ENCODE measurements at regions not wholly inside any gene's neighbourhood (a gene's known extent, or its start where the extent isn't known, plus 50 kb on each side); places are given as distances from the start of the nearest gene placed in this dataset.

- H3K36me3 ChIP-seq (ENCODE audit: control insufficient read depth, insufficient read depth, low read length) = no peaks in the 10 kb centered on the region
- H3K79me2 ChIP-seq (ENCODE audit: control insufficient read depth, insufficient read depth, low read length) = no peaks in the 10 kb centered on the region
- H3K9me1 ChIP-seq (ENCODE audit: control insufficient read depth, insufficient read depth, low read length) = no peaks in the 10 kb centered on the region
- H3K4me3 ChIP-seq = no peak overlapping the region
- CTCF ChIA-PET (ENCODE audit: low intra/inter-chr PET ratio) = interaction anchor here (1.1 kb wide), 1 partner anchor 98 kb away, joined by 3 read pairs; no protein-coding TSS in a partner anchor
- peak overlapping the region; percentile 65 to 84; a peak in 3 of 4 replicates for H3K9ac ChIP-seq (ENCODE audit: insufficient read depth in 1 of 2, low read depth in 2 of 2, low read length in 2 of 2)
- no TSS peak for BruUV-seq (replicated peaks)
- no peaks in the 10 kb centered on the region for H3K27me3 ChIP-seq (ENCODE audit: control insufficient read depth in 2 of 2, insufficient read depth in 2 of 2, low read length in 2 of 2)
- FAIRE-seq (peak; percentile 6), ATAC-seq (peak; percentile 66), DNase-seq (ENCODE audit: extremely low read depth in 1 of 4, low spot score in 3 of 4) (peak; percentile 23 to 46 (median 34))
- WGBS (ENCODE audit: insufficient coverage, low coverage, missing lambda C conversion rate) = 28% methylated on average over 4 of the region's 5 CpGs
- POLR2A ChIA-PET = interaction anchor here (0.7 to 3.9 kb wide), 4 partner anchors 92 to 241 kb away, joined by 3 to 20 read pairs (median 3); no protein-coding TSS in a partner anchor
- no peaks in the 10 kb centered on the region for H3K9me3 ChIP-seq (replicated peaks; ENCODE audit: control insufficient read depth, insufficient read depth, low read depth, low read length)
- H2AFZ ChIP-seq (ENCODE audit: low read depth, low read length) = peak overlapping the region; percentile 89
- peak overlapping the region; percentile 77 for H3K27ac ChIP-seq (ENCODE audit: extremely low read depth, low read depth, low read length)
- intact Hi-C loops (cut with micrococcal nuclease) (loop anchor here (1.0 kb wide), 1 partner anchor 18 kb away; no protein-coding TSS in a partner anchor), in situ Hi-C loops (cut with MboI) (no loop called here)
- H4K20me1 ChIP-seq (replicated peaks; ENCODE audit: control insufficient read depth, insufficient read depth, low read length) = no peaks in the 10 kb centered on the region
- peak overlapping the region; percentile 57 for H3K4me2 ChIP-seq (ENCODE audit: insufficient read depth, low read length)
- peaks cover 15 to 30% of the 10 kb centered on the region in 2 experiments for H3K4me1 ChIP-seq (replicated peaks in 1 of 2; ENCODE audit: control insufficient read depth in 2 of 2, insufficient read depth in 2 of 2, low read length in 2 of 2)
- TF ChIP-seq RCOR1 (IDR thresholded peaks at IDR 0.05; ENCODE audit: borderline replicate concordance in 1 of 2, low read depth in 2 of 2, low read length in 2 of 2) (no peak), TCF3 (CRISPR knock-in tag; IDR thresholded peaks at IDR 0.05) (0 out of 2 replicates have a peak, but pooled peaks have one; percentile 17), ZBTB40 (IDR thresholded peaks at IDR 0.05) (no peak), ZBTB40 (CRISPR knock-in tag; IDR thresholded peaks at IDR 0.05) (no peak), ZFX (CRISPR knock-in tag; IDR thresholded peaks at IDR 0.05) (0 out of 2 replicates have a peak, but pooled peaks have one; percentile 26), XRCC3 (IDR thresholded peaks at IDR 0.05) (no peak), ZBTB8A (IDR thresholded peaks at IDR 0.05; ENCODE audit: partially characterized antibody) (no peak), ID3 (CRISPR knock-in tag; IDR thresholded peaks at IDR 0.05) (0 out of 2 replicates have a peak, but pooled peaks have one; percentile 25), ID3 (tag; IDR thresholded peaks at IDR 0.05) (no peak), ZBTB33 (CRISPR knock-in tag; IDR thresholded peaks at IDR 0.05) (no peak), GTF2E2 (tag; IDR thresholded peaks at IDR 0.05) (peak; percentile 44; the same call in 1 of the 2 replicates), TFAM (CRISPR knock-in tag; conservative IDR thresholded peaks at IDR 0.05) (no peak)
These were observed 85.4 kb upstream of the ABHD2 start for GRCh38 chr15:89002830-89003229.

Data from K562 (cell line).